Esophagus squamous epithelium (tissue), 4 donors: ENCODE measurements at regions not wholly inside any gene's neighbourhood (a gene's known extent, or its start where the extent isn't known, plus 50 kb on each side); places are given as distances from the start of the nearest gene placed in this dataset.

Experiments used
- POLR2A ChIP-seq, 4 donors: fragments of 450-650 bp; IDR thresholded peaks; one replicate each; pipeline ENCODE4 v1.6.1; 2017; ENCODE audit warnings: antibody characterized with exemption in 4 of 4, mild to moderate bottlenecking in 4 of 4, moderate library complexity in 3 of 4
- TF ChIP-seq, protein P1 (sequence below), 6 experiments: fragments of 450-650 bp in 4 of 6; fragments of 200-600 bp in 2 of 6; sonication (generic) in 2 of 6; IDR thresholded peaks; one replicate each; pipeline ENCODE4 v1.5.1; 2016 to 2019; ENCODE audit warnings: antibody characterized with exemption in 6 of 6, mild to moderate bottlenecking in 4 of 6, moderate library complexity in 4 of 6

DNA sequence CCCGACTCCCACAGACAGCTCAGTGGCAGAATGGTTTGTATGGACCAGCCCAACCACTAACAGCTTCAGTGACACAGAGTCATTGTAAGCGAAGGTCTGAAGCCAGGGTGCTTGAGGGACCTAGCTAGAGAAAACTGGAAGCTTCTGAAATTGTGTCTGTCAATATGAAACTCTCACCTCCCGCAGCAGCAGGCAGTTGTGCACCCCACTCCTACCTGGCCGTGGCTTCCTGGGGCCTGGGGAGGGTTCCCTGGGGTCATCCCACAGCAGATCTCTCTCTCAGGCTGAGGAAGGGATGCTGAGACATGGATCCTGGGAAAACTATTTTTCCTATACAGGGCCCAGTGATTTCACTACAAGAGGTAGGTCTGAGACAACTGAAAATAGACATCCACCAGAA lies 229.5 kb downstream of the TFCP2L1 start:
- TF ChIP-seq, protein P1, sequence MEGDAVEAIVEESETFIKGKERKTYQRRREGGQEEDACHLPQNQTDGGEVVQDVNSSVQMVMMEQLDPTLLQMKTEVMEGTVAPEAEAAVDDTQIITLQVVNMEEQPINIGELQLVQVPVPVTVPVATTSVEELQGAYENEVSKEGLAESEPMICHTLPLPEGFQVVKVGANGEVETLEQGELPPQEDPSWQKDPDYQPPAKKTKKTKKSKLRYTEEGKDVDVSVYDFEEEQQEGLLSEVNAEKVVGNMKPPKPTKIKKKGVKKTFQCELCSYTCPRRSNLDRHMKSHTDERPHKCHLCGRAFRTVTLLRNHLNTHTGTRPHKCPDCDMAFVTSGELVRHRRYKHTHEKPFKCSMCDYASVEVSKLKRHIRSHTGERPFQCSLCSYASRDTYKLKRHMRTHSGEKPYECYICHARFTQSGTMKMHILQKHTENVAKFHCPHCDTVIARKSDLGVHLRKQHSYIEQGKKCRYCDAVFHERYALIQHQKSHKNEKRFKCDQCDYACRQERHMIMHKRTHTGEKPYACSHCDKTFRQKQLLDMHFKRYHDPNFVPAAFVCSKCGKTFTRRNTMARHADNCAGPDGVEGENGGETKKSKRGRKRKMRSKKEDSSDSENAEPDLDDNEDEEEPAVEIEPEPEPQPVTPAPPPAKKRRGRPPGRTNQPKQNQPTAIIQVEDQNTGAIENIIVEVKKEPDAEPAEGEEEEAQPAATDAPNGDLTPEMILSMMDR (IDR thresholded peaks at IDR 0.05) = no peak
- TF ChIP-seq POLR2A (IDR thresholded peaks at IDR 0.05) = no peak
